GM12874 (cell line): ENCODE measurements at regions not wholly inside any gene's neighbourhood (a gene's known extent, or its start where the extent isn't known, plus 50 kb on each side); places are given as distances from the start of the nearest gene placed in this dataset.

Experiments used
- CTCF ChIP-seq: IDR thresholded peaks from 2 replicates; pipeline ENCODE4 v1.5.1; 2011; ENCODE audit warnings: low read depth, mild to moderate bottlenecking, control low read depth, low read length, moderate library complexity; ENCODE audit not compliant: insufficient read depth

GRCh38 chr7:69515495-69516212 is 82.6 kb upstream of the AUTS2 start:
- TF ChIP-seq CTCF: no peak

DNA sequence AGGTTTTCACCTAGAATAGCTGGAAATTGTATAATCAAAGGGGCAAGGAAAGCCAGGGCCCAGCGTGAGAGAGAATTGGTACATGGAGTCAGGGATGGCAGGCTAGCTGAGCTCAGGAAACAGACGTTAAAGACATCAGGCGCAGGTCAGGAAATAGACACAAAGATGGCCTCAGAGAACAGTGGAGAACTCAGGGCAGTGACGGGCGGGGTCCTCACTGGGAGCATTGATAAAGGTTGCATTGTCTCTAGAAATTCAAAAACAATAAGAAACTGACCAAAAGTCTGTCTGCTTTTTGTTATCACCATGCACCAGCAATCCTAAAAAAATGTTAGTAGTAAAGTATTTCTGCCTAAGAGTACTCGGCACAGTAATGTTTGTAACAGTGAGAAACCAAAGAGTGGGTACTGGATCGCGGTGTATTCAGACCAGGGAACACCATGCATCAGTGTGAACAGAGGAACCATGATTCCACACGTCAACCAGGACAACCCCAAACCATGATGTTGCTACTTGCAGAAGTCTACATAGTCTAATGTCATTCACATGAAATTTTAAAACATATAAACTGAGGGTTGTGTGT is 81.9 kb upstream of the AUTS2 start:
- TF ChIP-seq CTCF: no peak

GRCh38 chr7:69517985-69518704 is 80.1 kb upstream of the AUTS2 start:
- TF ChIP-seq CTCF: no peak

DNA sequence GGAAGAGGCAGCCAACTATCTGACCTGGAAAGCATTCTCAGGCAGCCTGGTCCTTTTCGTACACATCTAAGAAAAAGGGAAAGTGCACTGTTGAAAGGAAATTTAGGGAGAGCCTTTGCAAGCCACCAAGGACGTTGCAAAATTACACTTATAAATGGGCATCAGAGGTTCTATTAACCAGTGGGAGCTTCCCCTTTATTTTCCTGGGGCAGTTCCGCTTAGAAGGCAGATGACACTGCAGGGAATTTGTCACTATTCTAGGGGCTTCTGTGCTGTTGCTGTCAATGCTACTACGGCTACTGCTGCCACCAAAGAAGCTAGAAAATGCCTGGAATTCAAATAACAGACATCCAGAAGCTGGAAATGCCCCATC is 79.6 kb upstream of the AUTS2 start:
- no peak for TF ChIP-seq CTCF

DNA sequence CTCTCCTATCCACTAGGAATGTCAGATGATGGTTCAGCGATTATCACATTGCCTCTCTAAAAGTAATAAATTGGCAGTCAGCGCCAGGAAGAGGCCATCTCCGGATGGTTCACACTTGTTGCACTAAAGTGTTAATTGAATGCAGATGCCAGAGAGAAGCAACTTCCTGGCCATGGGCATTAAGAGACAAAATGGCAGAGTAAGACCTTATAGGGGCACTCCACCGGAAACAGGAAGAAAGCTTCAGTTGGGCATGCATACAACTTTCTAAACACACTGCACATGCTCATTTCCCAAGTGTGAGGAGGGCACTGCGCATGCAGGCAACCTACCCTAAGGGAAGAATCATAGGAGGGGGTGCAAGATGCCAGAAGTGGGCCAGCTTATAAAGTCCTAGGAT is 71.7 kb upstream of the AUTS2 start:
- TF ChIP-seq CTCF: no peak

DNA sequence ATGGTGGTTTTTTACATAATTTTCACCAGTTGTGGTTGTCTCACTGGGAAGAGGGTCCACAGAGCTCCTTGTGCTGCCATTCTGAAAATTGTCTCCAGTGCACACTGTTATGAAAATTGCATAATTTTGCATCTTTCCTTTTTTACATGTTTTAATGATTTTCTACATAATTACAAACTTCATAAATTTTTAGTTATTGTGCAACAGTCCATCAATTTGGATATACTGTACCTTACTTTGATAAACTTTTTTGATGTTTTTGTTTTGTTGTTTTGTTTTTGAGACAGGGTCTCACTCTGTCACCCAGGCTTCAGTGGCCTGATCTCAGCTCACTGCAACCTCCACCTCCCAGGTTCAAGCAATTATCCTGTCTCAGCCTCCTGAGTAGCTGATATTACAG is 70.6 kb upstream of the AUTS2 start:
- no peak for TF ChIP-seq CTCF

- no peak for TF ChIP-seq CTCF
Measured at GRCh38 chr7:69531050-69531449, 67.2 kb upstream of the AUTS2 start.
